ENCODE measurements at regions not wholly inside any gene's neighbourhood (a gene's known extent, or its start where the extent isn't known, plus 50 kb on each side); places are given as distances from the start of the nearest gene placed in this dataset.

GRCh38 chr3:135740211-135740610 is 225.3 kb upstream of the PPP2R3A start:
- DNase-seq (ENCODE audit: low read depth in 2 of 2): no peak

- DNase-seq (ENCODE audit: low read depth in 2 of 2): no peak
Observed at GRCh38 chr3:135740751-135741150, 224.8 kb upstream of the PPP2R3A start.

GRCh38 chr3:135751991-135752390 is 213.5 kb upstream of the PPP2R3A start:
- DNase-seq (ENCODE audit: low read depth in 2 of 2): no peak

GRCh38 chr3:135752851-135753250 is 212.7 kb upstream of the PPP2R3A start:
- no peak for DNase-seq (ENCODE audit: low read depth in 2 of 2)

GRCh38 chr3:135753506-135753905 is 212.0 kb upstream of the PPP2R3A start:
- no peak for DNase-seq (ENCODE audit: low read depth in 2 of 2)

GRCh38 chr3:135755330-135756105 is 210.0 kb upstream of the PPP2R3A start:
- DNase-seq (ENCODE audit: low read depth in 2 of 2): no peak

GRCh38 chr3:135756106-135756668 is 209.3 kb upstream of the PPP2R3A start:
- no peak for DNase-seq (ENCODE audit: low read depth in 2 of 2)

GRCh38 chr3:135757421-135757820 is 208.1 kb upstream of the PPP2R3A start:
- DNase-seq (ENCODE audit: low read depth in 2 of 2): no peak

- DNase-seq (ENCODE audit: low read depth in 2 of 2): no peak
Observed at GRCh38 chr3:135758961-135759360, 206.6 kb upstream of the PPP2R3A start.

GRCh38 chr3:135759651-135760050 is 205.9 kb upstream of the PPP2R3A start:
- no peak for DNase-seq (ENCODE audit: low read depth in 2 of 2)

- no peak for DNase-seq (ENCODE audit: low read depth in 2 of 2)
Observed at GRCh38 chr3:135760581-135760980, 204.9 kb upstream of the PPP2R3A start.

- no peak for DNase-seq (ENCODE audit: low read depth in 2 of 2)
Observed at GRCh38 chr3:135762188-135762856, 203.2 kb upstream of the PPP2R3A start.

GRCh38 chr3:135766115-135766514 is 199.4 kb upstream of the PPP2R3A start:
- DNase-seq (ENCODE audit: low read depth in 2 of 2): no peak

GRCh38 chr3:135771760-135772159 is 193.8 kb upstream of the PPP2R3A start:
- DNase-seq (ENCODE audit: low read depth in 2 of 2): no peak

- DNase-seq (ENCODE audit: low read depth in 2 of 2): no peak
Observed at GRCh38 chr3:135779024-135779423, 186.5 kb upstream of the PPP2R3A start.

GRCh38 chr3:135779590-135780235 is 185.8 kb upstream of the PPP2R3A start:
- DNase-seq (ENCODE audit: low read depth in 2 of 2): no peak

GRCh38 chr3:135781026-135781815 is 184.3 kb upstream of the PPP2R3A start:
- no peak for DNase-seq (ENCODE audit: low read depth in 2 of 2)

- no peak for DNase-seq (ENCODE audit: low read depth in 2 of 2)
Observed at GRCh38 chr3:135784557-135784956, 181.0 kb upstream of the PPP2R3A start.

- no peak for DNase-seq (ENCODE audit: low read depth in 2 of 2)
Observed at GRCh38 chr3:135788146-135788545, 177.4 kb upstream of the PPP2R3A start.

GRCh38 chr3:135788978-135789377 is 176.6 kb upstream of the PPP2R3A start:
- no peak for DNase-seq (ENCODE audit: low read depth in 2 of 2)

- no peak for DNase-seq (ENCODE audit: low read depth in 2 of 2)
Observed at GRCh38 chr3:135792174-135792573, 173.4 kb upstream of the PPP2R3A start.
